Calu3 (cell line): ENCODE measurements at regions not wholly inside any gene's neighbourhood (a gene's known extent, or its start where the extent isn't known, plus 50 kb on each side); places are given as distances from the start of the nearest gene placed in this dataset.

Experiments used
- BruUV-seq: library from RNA; stranded (reverse); fragments of 400-500 nt; replicated peaks from 2 replicates; lab custom pipeline; 2021; lab: Mats Ljungman, UMichigan
- CTCF ChIA-PET: fragments of 300-600 bp; sonication (Branson Sonifier 250); formaldehyde crosslinking; loops from one replicate; lab custom pipeline; 2022; ENCODE audit warnings: antibody characterized with exemption; lab: Charles Lee
- DNase-seq: peaks from one replicate; pipeline ENCODE4 v3.0.0; 2022
- H3K27ac Mint-ChIP-seq: one replicate; pipeline ENCODE4 v1.8.0; 2022; ENCODE audit warnings: mixed read lengths; ENCODE audit not compliant: unreplicated experiment
- H3K27me3 Mint-ChIP-seq: one replicate; pipeline ENCODE4 v1.8.0; 2022; ENCODE audit warnings: mixed read lengths; ENCODE audit not compliant: unreplicated experiment
- H3K36me3 Mint-ChIP-seq: one replicate; pipeline ENCODE4 v1.8.0; 2022; ENCODE audit warnings: mild to moderate bottlenecking, moderate library complexity, mixed read lengths; ENCODE audit not compliant: insufficient read depth, unreplicated experiment
- H3K4me1 Mint-ChIP-seq: one replicate; pipeline ENCODE4 v1.8.0; 2022; ENCODE audit warnings: mild to moderate bottlenecking, low read depth, mixed read lengths; ENCODE audit not compliant: unreplicated experiment
- H3K4me3 Mint-ChIP-seq: one replicate; pipeline ENCODE4 v1.8.0; 2022; ENCODE audit warnings: mild to moderate bottlenecking, low read depth, moderate library complexity, mixed read lengths; ENCODE audit not compliant: unreplicated experiment
- H3K9me3 Mint-ChIP-seq: one replicate; pipeline ENCODE4 v1.8.0; 2022; ENCODE audit warnings: low read depth, mixed read lengths; ENCODE audit not compliant: unreplicated experiment
- CTCF ChIP-seq: fragments of 200-600 bp; IDR thresholded peaks from one replicate; pipeline ENCODE4 v1.8.0; 2022; ENCODE audit warnings: antibody characterized with exemption; ENCODE audit not compliant: unreplicated experiment
- intact Hi-C: fragments of 100-400 bp; cut with micrococcal nuclease; formaldehyde crosslinking; loops from one replicate; pipeline ENCODE4 v1.10.0; 2022; ENCODE audit not compliant: unreplicated experiment

DNA sequence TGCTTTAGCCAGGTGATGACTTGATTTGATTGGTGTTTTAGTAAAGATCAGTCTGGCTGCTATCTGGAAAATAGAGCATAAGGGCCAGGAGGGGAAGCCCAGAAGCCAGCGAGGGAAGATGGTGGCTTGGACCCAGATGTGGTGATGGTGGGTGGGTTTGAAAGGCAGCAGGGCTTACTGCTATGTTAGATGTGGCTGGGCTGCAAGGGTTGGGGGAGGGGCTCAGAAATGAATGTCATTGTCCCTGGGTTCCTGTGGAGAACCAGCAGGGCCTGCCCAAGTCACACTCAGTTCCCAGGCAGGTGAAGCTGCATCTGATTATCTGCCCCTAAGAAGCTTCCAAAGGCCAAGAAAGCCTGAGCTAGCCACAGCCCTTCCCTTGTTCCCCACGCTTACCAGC, 71.7 kb upstream of the BRD7 start:
- Mint-ChIP-seq H3K4me3 (no peak overlapping the region), H3K9me3 (peaks cover 2% of the 10 kb centered on the region), H3K36me3 (no peaks in the 10 kb centered on the region), H3K4me1 (no peaks in the 10 kb centered on the region), H3K27me3 (peaks cover 62% of the 10 kb centered on the region), H3K27ac (no peak overlapping the region)
- CTCF ChIA-PET = no interaction called here
- DNase-seq = no peak
- BruUV-seq = no TSS peak
- intact Hi-C loops = no loop called here
- no peak for TF ChIP-seq CTCF

DNA sequence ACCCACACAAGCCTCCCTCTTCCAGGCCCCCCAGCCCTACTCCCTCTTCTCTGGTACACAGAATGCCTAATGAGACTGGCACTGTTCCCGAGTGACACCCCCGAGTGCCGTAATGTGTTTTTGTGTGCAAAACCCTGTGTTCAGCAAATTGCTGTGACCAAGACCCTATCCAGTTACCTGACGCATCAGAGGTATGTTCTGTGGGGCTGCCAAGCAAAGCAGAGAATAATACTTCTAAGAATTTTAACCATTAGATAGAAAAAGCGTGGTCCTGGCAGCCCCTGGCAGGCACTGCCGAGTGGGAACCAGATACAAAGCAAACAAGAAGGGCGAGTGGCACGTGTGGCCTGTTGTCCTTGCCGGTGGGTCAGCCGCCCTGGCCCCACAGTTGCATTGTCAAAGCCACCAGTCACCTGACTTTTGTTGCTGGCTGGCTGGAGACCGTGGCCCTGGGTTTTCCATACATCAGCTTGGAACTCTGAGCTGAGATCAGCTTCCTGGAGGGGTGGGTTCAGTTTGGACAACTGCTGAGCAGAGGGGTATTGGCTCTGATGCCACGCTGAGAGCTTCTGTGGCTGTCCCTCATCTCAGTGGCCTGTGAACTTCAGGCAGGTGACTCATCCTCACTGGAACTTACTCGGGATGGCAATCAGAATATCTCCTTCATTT, 69.1 kb upstream of the BRD7 start:
- Mint-ChIP-seq H3K36me3 (no peaks in the 10 kb centered on the region), H3K4me3 (no peak overlapping the region), H3K27me3 (peaks cover 64% of the 10 kb centered on the region), H3K27ac (no peak overlapping the region), H3K9me3 (peaks cover 2% of the 10 kb centered on the region), H3K4me1 (no peaks in the 10 kb centered on the region)
- intact Hi-C loops = no loop called here
- CTCF ChIA-PET = interaction anchor here (0.6 kb wide), 1 partner anchor 9 kb away, joined by 3 read pairs; no protein-coding TSS in a partner anchor
- no peak for DNase-seq
- TF ChIP-seq CTCF = no peak
- no TSS peak for BruUV-seq

DNA sequence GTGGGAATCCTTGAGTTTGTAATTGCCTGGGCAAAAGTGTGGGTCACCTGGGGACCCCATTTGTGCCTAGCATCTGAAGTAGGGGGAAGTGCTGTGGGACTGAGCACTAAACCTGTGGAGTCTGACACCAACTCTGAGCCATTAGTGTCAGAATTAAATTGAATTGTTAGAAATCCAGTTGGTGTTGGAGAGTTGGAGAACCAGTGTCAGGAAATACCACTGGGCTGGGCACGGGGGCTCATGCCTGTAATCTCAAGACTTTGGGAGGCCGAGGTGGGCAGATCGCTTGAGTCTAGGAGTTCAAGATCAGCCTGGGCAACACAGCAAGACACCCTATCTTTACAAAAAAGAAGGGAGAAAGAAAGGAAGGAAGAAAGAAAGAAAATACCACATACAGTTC, 67.5 kb upstream of the BRD7 start:
- Mint-ChIP-seq H3K4me3 (no peak overlapping the region), H3K9me3 (peaks cover 2% of the 10 kb centered on the region), H3K4me1 (no peaks in the 10 kb centered on the region), H3K27me3 (peaks cover 80% of the 10 kb centered on the region), H3K36me3 (no peaks in the 10 kb centered on the region), H3K27ac (no peak overlapping the region)
- TF ChIP-seq CTCF = no peak
- CTCF ChIA-PET = no interaction called here
- no TSS peak for BruUV-seq
- intact Hi-C loops = no loop called here
- DNase-seq = no peak

DNA sequence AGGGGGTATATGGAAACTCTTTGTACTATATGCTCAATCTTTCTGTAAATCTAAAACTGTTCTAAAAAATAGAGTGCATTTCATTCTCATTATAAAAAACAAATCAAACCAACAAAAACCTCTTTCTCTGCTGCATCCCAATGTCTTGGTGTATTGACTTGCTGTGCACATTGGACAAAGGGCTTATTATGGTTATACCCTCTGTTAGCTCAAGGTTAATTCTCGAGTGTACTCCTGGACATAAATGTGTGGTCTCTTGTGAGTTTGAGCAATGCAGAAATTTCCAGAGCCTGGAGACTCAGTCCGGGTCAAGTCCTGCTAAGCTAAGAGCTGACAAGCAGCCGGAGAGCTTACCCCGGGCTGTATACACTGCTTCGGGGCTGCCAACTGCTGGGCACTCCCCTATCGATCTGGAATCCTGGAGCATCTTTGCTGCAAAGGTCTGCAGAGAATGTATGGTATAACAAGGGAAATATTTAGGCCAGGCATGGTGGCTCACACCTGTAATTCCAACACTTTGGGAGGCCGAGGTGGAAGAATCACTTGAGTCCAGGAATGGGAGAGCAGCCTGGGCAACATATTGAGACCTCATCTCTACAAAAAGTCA, 66.2 kb upstream of the BRD7 start:
- intact Hi-C loops = no loop called here
- BruUV-seq = no TSS peak

More for the DNA sequence above, 66.2 kb upstream of the BRD7 start:
- CTCF ChIA-PET = no interaction called here
- H3K9me3 Mint-ChIP-seq = peaks cover 2% of the 10 kb centered on the region
- no peak for DNase-seq
- H3K27me3 Mint-ChIP-seq = peaks cover 87% of the 10 kb centered on the region
- no peaks in the 10 kb centered on the region for H3K4me1 Mint-ChIP-seq
- no peaks in the 10 kb centered on the region for H3K36me3 Mint-ChIP-seq
- no peak for TF ChIP-seq CTCF
- no peak overlapping the region for H3K27ac Mint-ChIP-seq
- H3K4me3 Mint-ChIP-seq = no peak overlapping the region
